Large intestine (tissue), 3 donors: ENCODE measurements at regions not wholly inside any gene's neighbourhood (a gene's known extent, or its start where the extent isn't known, plus 50 kb on each side); places are given as distances from the start of the nearest gene placed in this dataset.
A peak's percentile ranks its signal among the peaks of the same experiment; 100 is the strongest.

ENCODE experiments used
- DNase-seq, 2 donors: peaks; one replicate each; pipeline versions ENCODE4 v3.0.0 to v3.0.0-alpha.2; 2013
- H3K27ac ChIP-seq: one replicate; pipeline ENCODE4 v1.5.1; 2013; ENCODE audit warnings: low read length
- H3K27me3 ChIP-seq: 2 replicates; pipeline ENCODE4 v1.6.1; 2013; ENCODE audit warnings: low read length; ENCODE audit not compliant: control insufficient read depth, insufficient read depth
- H3K36me3 ChIP-seq: 2 replicates; pipeline ENCODE4 v1.6.1; 2013; ENCODE audit warnings: low read length; ENCODE audit not compliant: control insufficient read depth, insufficient read depth
- H3K4me1 ChIP-seq: one replicate; pipeline ENCODE4 v1.6.1; 2013; ENCODE audit warnings: low read length; ENCODE audit not compliant: control insufficient read depth, insufficient read depth
- H3K4me3 ChIP-seq: one replicate; pipeline ENCODE4 v1.5.1; 2013; ENCODE audit warnings: low read length
- H3K9me3 ChIP-seq: one replicate; pipeline ENCODE4 v1.6.1; 2013; ENCODE audit warnings: mild to moderate bottlenecking, low read depth, low read length, moderate library complexity; ENCODE audit not compliant: control insufficient read depth
- WGBS: methylation state at CpG from one replicate; pipeline ENCODE4 v1.1.5; 2013; ENCODE audit warnings: low lambda C conversion rate; ENCODE audit not compliant: insufficient coverage; 5-methylcytosine and 5-hydroxymethylcytosine counted together

DNA sequence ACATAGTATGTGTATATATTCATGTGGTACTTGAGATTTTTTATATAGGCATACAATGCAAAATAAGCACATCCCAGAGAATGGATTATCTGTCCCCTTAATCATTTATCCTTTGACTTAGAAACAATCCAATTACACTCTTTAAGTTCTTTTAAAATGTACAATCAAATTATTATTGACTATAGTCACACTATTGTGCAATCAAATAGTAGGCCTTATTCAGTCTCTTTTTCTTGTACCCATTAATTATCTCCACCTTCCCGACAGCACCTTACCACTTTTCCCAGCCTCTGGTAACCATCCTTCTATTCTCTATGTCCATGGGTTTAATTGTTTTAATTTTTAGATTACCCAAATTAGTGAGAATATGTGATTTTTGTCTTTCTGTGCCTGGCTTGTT lies 914.1 kb downstream of the CCDC85A start:
- Histone ChIP-seq H3K4me1 (no peaks in the 10 kb centered on the region), H3K27ac (no peak overlapping the region), H3K9me3 (peaks cover 6% of the 10 kb centered on the region), H3K4me3 (no peak overlapping the region), H3K36me3 (no peaks in the 10 kb centered on the region), H3K27me3 (no peaks in the 10 kb centered on the region)
- no CpG with 5 or more reads among the region's 1 CpG for WGBS
- DNase-seq: no peak

DNA sequence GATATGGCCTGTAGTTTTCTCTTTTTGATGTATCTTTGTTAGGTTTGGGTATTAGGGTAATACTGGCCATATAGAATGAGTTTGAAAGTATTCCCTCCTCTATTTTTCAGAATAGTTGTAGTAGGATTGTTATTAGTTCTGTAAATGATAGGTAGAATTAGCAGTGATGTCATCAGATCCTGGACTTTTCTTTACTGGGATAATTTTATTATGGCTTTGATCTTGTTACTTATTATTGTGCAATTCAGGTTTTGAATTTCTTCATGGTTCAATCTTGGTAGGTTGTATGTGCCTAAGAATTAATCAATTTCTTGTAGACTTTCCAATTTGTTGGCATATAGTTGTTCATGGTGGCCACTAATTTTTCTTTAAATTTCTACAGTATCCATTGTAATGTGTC lies 916.6 kb downstream of the CCDC85A start:
- Histone ChIP-seq H3K9me3 (no peaks in the 10 kb centered on the region), H3K4me3 (no peak overlapping the region), H3K36me3 (no peaks in the 10 kb centered on the region), H3K27ac (no peak overlapping the region), H3K27me3 (no peaks in the 10 kb centered on the region), H3K4me1 (peaks cover under 1% of the 10 kb centered on the region)
- no peak for DNase-seq

DNA sequence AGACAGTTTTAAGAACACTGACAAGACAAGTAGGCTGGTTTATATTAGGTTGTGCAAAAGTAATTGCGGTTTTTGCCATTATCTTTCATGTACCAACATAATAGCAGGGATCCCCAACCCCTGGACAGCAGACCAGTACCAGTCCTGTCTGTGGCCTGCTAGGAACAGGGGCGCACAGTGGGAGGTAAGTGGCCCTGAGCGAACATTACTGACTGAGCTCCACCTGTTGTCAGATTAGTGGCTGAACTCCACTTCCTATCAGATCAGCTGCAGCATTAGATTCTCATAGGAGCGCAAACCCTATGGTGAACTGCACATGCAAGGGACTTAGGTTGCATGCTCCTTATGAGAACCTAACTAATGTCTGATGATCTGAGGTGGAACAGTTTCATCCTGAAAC lies 921.9 kb downstream of the CCDC85A start:
- H3K27me3 ChIP-seq: no peaks in the 10 kb centered on the region
- no peak overlapping the region for H3K4me3 ChIP-seq
- H3K9me3 ChIP-seq: no peaks in the 10 kb centered on the region
- WGBS: no CpG with 5 or more reads among the region's 4 CpGs
- peaks cover 7% of the 10 kb centered on the region for H3K4me1 ChIP-seq
- no peak for DNase-seq
- no peaks in the 10 kb centered on the region for H3K36me3 ChIP-seq
- peak overlapping the region; percentile 30 for H3K27ac ChIP-seq

DNA sequence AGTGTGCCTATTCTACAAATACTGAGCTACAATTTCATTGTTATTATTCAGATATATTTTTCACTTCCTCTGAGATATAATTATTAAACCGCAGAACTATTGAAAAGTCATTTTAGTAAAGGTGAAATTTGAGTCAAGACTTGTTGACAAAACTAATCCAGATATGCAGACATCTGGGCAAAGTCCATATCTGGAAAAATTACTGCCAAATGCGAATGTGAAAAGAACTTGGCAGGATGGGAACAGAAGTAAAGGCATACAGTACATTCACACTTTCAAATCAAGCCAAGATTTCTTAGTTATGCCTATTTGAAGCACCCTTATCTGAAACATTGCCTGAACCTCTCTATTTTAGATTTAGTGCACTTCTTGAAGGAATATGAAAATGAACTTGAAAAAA lies 923.6 kb downstream of the CCDC85A start:
- no peaks in the 10 kb centered on the region for H3K36me3 ChIP-seq
- H3K27ac ChIP-seq: no peak overlapping the region
- no peaks in the 10 kb centered on the region for H3K27me3 ChIP-seq
- H3K4me3 ChIP-seq: no peak overlapping the region
- DNase-seq: peak in 1 of 2 donors; percentile 8
- WGBS: no CpG with 5 or more reads among the region's 2 CpGs
- no peaks in the 10 kb centered on the region for H3K9me3 ChIP-seq
- peaks cover 7% of the 10 kb centered on the region for H3K4me1 ChIP-seq

DNA sequence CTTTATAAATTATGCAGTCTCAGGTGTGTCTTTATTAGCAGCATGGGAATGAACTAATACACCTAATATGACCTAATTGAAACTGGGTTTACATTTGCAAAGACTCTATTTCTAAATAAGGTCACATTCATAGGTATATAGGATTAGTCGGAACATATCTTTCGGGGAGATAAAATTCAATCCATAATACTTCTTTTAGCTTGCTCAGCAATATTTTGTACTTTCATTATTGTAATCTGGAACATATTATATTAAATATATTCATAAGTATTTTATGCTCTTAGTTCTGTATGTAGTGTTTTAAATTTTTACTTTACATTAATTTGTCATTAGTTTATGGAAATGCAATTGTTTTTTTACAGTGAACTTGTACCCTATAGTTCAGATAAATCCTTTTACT lies 927.7 kb downstream of the CCDC85A start:
- no peaks in the 10 kb centered on the region for H3K9me3 ChIP-seq
- H3K27me3 ChIP-seq: no peaks in the 10 kb centered on the region
- no CpG with 5 or more reads among the region's 2 CpGs for WGBS
- DNase-seq: no peak
- H3K4me3 ChIP-seq: no peak overlapping the region
- H3K36me3 ChIP-seq: no peaks in the 10 kb centered on the region
- H3K4me1 ChIP-seq: no peaks in the 10 kb centered on the region
- no peak overlapping the region for H3K27ac ChIP-seq

DNA sequence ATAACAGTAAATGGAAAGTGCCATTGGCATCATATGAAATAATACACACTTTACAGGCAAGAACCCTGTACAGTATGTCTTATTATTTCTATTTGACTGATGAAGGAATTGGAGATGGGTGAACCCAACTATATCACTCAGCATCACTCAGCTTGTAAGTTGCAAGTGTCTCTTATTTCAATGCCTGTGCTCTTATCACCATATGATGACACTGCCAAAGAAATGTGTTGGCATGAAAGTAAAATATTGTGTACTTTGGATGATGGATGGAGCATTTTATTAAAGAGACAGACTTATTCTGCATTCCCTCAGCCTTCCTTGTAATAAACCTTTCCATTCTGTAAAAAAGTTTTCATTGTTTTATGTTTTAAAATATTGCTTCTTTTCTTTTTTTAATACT lies 927.5 kb upstream of the VRK2 start:
- no peak for DNase-seq
- H3K4me1 ChIP-seq: no peaks in the 10 kb centered on the region
- H3K27me3 ChIP-seq: no peaks in the 10 kb centered on the region
- no peaks in the 10 kb centered on the region for H3K9me3 ChIP-seq
- no peaks in the 10 kb centered on the region for H3K36me3 ChIP-seq
- no peak overlapping the region for H3K4me3 ChIP-seq
- no peak overlapping the region for H3K27ac ChIP-seq

DNA sequence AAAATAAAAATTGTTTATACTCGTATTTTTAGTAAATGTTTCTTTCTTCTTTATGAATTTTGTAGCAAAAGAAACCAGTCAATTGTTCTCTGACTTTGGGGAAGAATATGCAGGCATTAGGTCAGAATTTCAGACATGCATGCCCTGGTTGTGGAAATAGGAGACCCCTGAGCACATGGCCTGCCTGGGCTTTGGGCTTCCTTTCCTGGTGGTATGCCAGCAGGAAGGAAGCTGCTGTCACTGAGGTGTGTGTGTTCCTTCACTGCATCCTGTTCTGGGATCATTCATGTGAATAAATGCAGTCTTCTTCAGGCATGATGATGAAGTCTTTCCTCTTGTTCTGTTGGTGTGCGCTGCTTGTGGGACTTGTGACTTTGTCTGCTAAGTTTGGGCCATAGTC lies 920.2 kb upstream of the VRK2 start:
- H3K4me3 ChIP-seq: no peak overlapping the region
- H3K27me3 ChIP-seq: no peaks in the 10 kb centered on the region
- DNase-seq: no peak
- WGBS: 100% methylated on average over 1 of the region's 2 CpGs
- H3K4me1 ChIP-seq: no peaks in the 10 kb centered on the region
- H3K27ac ChIP-seq: no peak overlapping the region
- no peaks in the 10 kb centered on the region for H3K9me3 ChIP-seq
- H3K36me3 ChIP-seq: no peaks in the 10 kb centered on the region

DNA sequence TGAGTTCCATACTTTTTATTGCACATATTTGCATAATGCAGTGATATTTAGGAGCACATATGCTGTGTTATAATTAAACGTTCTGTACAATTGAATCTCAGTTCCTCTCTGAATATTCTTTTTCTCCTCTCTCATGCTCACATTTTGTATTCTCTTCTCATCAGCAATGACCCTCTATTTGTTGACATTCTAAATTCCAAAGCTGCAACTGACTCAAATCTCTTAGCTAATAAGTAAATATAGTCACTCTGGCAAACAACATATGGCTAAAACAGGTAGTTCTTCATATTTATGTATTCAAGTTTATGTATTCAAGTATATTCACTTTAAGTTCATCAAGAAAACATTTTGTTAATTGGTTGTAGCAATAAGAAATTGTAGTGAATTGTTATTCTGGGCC lies 907.4 kb upstream of the VRK2 start:
- no peaks in the 10 kb centered on the region for H3K4me1 ChIP-seq
- H3K27ac ChIP-seq: no peak overlapping the region
- no peaks in the 10 kb centered on the region for H3K27me3 ChIP-seq
- DNase-seq: no peak
- 60% methylated on average over 1 of the region's 1 CpG for WGBS
- H3K4me3 ChIP-seq: no peak overlapping the region
- H3K36me3 ChIP-seq: no peaks in the 10 kb centered on the region
- no peaks in the 10 kb centered on the region for H3K9me3 ChIP-seq

DNA sequence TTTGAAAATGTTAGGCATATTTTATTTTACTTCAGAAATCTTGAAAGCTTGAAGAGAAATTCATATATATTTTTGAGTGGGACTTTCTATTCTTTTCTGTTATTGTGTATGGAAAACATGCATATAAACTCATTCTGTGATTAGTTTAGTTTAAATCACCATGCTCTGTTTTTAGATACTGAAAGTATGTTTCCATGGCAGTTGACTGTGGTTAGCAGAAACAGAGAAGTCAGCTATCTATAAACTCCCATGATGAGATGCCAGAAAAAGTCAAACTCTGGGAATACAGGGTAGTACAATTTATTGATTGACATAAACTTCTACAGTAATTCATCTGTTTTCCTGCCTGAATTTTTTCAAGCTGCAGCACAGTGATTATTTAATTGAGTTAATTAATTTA lies 905.3 kb upstream of the VRK2 start:
- no peaks in the 10 kb centered on the region for H3K27me3 ChIP-seq
- H3K27ac ChIP-seq: no peak overlapping the region
- no peak overlapping the region for H3K4me3 ChIP-seq
- no peaks in the 10 kb centered on the region for H3K9me3 ChIP-seq
- no peak for DNase-seq
- no peaks in the 10 kb centered on the region for H3K36me3 ChIP-seq
- no peaks in the 10 kb centered on the region for H3K4me1 ChIP-seq

DNA sequence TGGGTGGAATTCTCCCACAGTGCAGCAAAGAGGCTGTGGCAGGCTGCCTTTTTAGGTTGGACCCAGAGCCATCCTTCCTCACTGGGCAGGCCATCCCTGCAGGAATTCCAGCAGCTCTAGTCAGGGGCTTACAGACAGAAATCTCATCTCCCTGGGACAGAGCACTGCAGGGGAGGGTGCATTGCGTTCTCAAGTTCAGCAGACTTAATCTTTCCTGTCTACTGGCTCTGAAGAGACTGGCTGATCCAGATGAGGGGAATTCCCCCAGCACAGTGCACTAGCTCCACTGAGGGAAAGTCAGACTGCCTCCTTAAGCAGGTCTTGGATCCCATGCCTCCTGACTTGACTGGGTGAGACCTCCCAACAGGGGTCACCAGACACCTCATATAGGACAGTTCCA lies 899.7 kb upstream of the VRK2 start:
- H3K27me3 ChIP-seq: no peaks in the 10 kb centered on the region
- no peak overlapping the region for H3K27ac ChIP-seq
- DNase-seq: no peak
- no peaks in the 10 kb centered on the region for H3K4me1 ChIP-seq
- no CpG with 5 or more reads among the region's 1 CpG for WGBS
- H3K36me3 ChIP-seq: no peaks in the 10 kb centered on the region
- no peak overlapping the region for H3K4me3 ChIP-seq
- no peaks in the 10 kb centered on the region for H3K9me3 ChIP-seq

DNA sequence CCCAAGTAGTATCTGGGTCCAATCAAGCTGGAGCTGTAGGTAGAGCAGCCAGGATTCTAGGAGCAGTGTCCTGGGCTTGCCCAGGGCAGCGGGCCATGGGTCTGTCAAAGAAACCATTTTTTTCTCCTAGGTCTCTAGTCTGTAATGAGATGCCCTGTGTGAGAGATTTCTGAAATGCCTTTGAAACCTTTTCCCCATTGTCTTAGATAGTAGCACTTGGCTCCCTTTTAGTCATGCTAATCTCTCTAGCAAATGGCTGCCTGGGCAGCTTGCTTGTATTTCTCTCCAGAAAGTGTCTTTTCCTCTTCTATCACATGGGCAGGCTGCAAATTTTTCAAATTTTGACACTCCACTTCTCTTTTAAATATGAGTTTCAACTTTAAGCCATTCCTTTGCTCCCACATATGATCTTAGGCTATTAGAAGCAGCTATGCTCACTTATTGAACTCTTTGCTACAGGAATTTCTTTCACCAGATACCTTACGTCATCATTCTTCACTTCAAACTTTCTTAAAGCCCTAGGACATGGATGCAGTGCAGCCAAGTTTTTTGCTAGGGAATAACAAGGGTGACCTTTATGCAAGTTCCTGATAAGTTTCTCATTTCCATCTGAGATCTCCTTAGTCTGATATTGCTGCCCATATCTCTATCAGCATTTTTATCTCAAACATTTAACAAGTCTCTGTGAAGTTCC lies 890.2 kb upstream of the VRK2 start:
- no peaks in the 10 kb centered on the region for H3K36me3 ChIP-seq
- H3K4me1 ChIP-seq: no peaks in the 10 kb centered on the region
- H3K4me3 ChIP-seq: no peak overlapping the region
- no peaks in the 10 kb centered on the region for H3K9me3 ChIP-seq
- WGBS: 100% methylated on average over 1 of the region's 2 CpGs
- H3K27me3 ChIP-seq: no peaks in the 10 kb centered on the region
- H3K27ac ChIP-seq: no peak overlapping the region
- no peak for DNase-seq
